ENCODE measurements at regions not wholly inside any gene's neighbourhood (a gene's known extent, or its start where the extent isn't known, plus 50 kb on each side); places are given as distances from the start of the nearest gene placed in this dataset.

- TF ChIP-seq GATA2 (IDR thresholded peaks at IDR 0.05; ENCODE audit: low read depth, low read length) (no peak), GATA3 (IDR thresholded peaks at IDR 0.05; ENCODE audit: low read depth, low read length) (no peak)
Observed at GRCh38 chr6:118396969-118397368, 151.1 kb upstream of the PLN start.

Data from SH-SY5Y (cell line).